ENCODE measurements at regions not wholly inside any gene's neighbourhood (a gene's known extent, or its start where the extent isn't known, plus 50 kb on each side); places are given as distances from the start of the nearest gene placed in this dataset.
"Not testable (repeated sequence)": the region's sequence is repeated elsewhere in the genome, so short reads cannot be mapped to it uniquely, and the experiment has no call there.

- DNase-seq (ENCODE audit: insufficient read length, low spot score): no peak
- no peak for TF ChIP-seq POLR2A (IDR thresholded peaks at IDR 0.05; ENCODE audit: low read depth, low read length)
- TF ChIP-seq POU2F2 (IDR thresholded peaks at IDR 0.05; ENCODE audit: low read depth, low read length): no peak
- TF ChIP-seq SPI1 (IDR thresholded peaks at IDR 0.05; ENCODE audit: low read depth, low read length): no peak
- TF ChIP-seq PAX5 (IDR thresholded peaks at IDR 0.05; ENCODE audit: insufficient read depth, low read length, severe bottlenecking): no peak
- no peak for TF ChIP-seq TAF1 (IDR thresholded peaks at IDR 0.05; ENCODE audit: low read depth, low read length)
- TF ChIP-seq POLR2AphosphoS5 (IDR thresholded peaks at IDR 0.05; ENCODE audit: low read depth, low read length): no peak
- no peak for FAIRE-seq
These were observed 61.6 kb upstream of the MAP4 start for GRCh38 chr3:48077815-48078214.

GRCh38 chr3:48070030-48070429 lies 53.8 kb upstream of the MAP4 start:
- FAIRE-seq: no peak
- TF ChIP-seq POLR2AphosphoS5 (IDR thresholded peaks at IDR 0.05; ENCODE audit: low read depth, low read length): no peak
- TF ChIP-seq TAF1 (IDR thresholded peaks at IDR 0.05; ENCODE audit: low read depth, low read length): no peak
- no peak for TF ChIP-seq SPI1 (IDR thresholded peaks at IDR 0.05; ENCODE audit: low read depth, low read length)
- TF ChIP-seq POU2F2 (IDR thresholded peaks at IDR 0.05; ENCODE audit: low read depth, low read length): no peak
- no peak for TF ChIP-seq PAX5 (IDR thresholded peaks at IDR 0.05; ENCODE audit: insufficient read depth, low read length, severe bottlenecking)
- TF ChIP-seq POLR2A (IDR thresholded peaks at IDR 0.05; ENCODE audit: low read depth, low read length): no peak
- no peak for DNase-seq (ENCODE audit: insufficient read length, low spot score)

GRCh38 chr3:48069339-48069738 lies 53.1 kb upstream of the MAP4 start:
- TF ChIP-seq SPI1 (IDR thresholded peaks at IDR 0.05; ENCODE audit: low read depth, low read length) (no peak), POLR2AphosphoS5 (IDR thresholded peaks at IDR 0.05; ENCODE audit: low read depth, low read length) (no peak), POLR2A (IDR thresholded peaks at IDR 0.05; ENCODE audit: low read depth, low read length) (no peak), TAF1 (IDR thresholded peaks at IDR 0.05; ENCODE audit: low read depth, low read length) (no peak), POU2F2 (IDR thresholded peaks at IDR 0.05; ENCODE audit: low read depth, low read length) (no peak), PAX5 (IDR thresholded peaks at IDR 0.05; ENCODE audit: insufficient read depth, low read length, severe bottlenecking) (no peak)
- FAIRE-seq: no peak
- no peak for DNase-seq (ENCODE audit: insufficient read length, low spot score)

- FAIRE-seq (no peak), DNase-seq (ENCODE audit: insufficient read length, low spot score) (no peak)
- no peak for TF ChIP-seq POLR2AphosphoS5 (IDR thresholded peaks at IDR 0.05; ENCODE audit: low read depth, low read length)
- no peak for TF ChIP-seq PAX5 (IDR thresholded peaks at IDR 0.05; ENCODE audit: insufficient read depth, low read length, severe bottlenecking)
- TF ChIP-seq POU2F2 (IDR thresholded peaks at IDR 0.05; ENCODE audit: low read depth, low read length): no peak
- TF ChIP-seq SPI1 (IDR thresholded peaks at IDR 0.05; ENCODE audit: low read depth, low read length): no peak
- no peak for TF ChIP-seq POLR2A (IDR thresholded peaks at IDR 0.05; ENCODE audit: low read depth, low read length)
- no peak for TF ChIP-seq TAF1 (IDR thresholded peaks at IDR 0.05; ENCODE audit: low read depth, low read length)
These were observed 52.7 kb upstream of the MAP4 start for GRCh38 chr3:48068886-48069285.

- FAIRE-seq; DNase-seq (ENCODE audit: insufficient read length, low spot score): not testable (repeated sequence)
These were observed 52.1 kb upstream of the MAP4 start for GRCh38 chr3:48068320-48068719.

- no peak for FAIRE-seq
- DNase-seq (ENCODE audit: insufficient read length, low spot score): no peak
- TF ChIP-seq POU2F2 (IDR thresholded peaks at IDR 0.05; ENCODE audit: low read depth, low read length) (no peak), POLR2A (IDR thresholded peaks at IDR 0.05; ENCODE audit: low read depth, low read length) (no peak), SPI1 (IDR thresholded peaks at IDR 0.05; ENCODE audit: low read depth, low read length) (no peak), POLR2AphosphoS5 (IDR thresholded peaks at IDR 0.05; ENCODE audit: low read depth, low read length) (no peak), TAF1 (IDR thresholded peaks at IDR 0.05; ENCODE audit: low read depth, low read length) (no peak), PAX5 (IDR thresholded peaks at IDR 0.05; ENCODE audit: insufficient read depth, low read length, severe bottlenecking) (no peak)
These were observed 51.1 kb upstream of the MAP4 start for GRCh38 chr3:48067271-48067670.

Measured in GM12891 (cell line).